ENCODE measurements at regions not wholly inside any gene's neighbourhood (a gene's known extent, or its start where the extent isn't known, plus 50 kb on each side); places are given as distances from the start of the nearest gene placed in this dataset.

DNA sequence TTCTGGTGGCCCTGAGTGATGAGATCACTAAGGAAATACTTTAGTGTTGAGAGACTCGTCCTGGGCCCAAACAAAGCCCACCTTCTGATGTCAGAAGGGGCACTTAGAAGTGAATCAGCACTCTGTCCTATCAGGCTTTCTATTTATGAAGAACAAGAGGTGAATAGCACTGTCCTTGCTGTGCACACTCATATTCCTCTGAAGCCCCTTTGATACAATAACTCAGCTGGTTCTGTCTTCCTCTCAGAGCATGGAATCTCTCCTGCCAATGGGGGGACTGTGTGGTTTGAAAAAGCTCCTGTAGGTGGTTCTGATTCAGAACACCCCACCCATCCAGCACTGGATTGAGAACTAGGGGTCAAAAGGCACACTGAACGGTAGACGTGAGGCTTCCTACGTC, 348.1 kb downstream of the ETS1 start:
- TF ChIP-seq, protein P1, sequence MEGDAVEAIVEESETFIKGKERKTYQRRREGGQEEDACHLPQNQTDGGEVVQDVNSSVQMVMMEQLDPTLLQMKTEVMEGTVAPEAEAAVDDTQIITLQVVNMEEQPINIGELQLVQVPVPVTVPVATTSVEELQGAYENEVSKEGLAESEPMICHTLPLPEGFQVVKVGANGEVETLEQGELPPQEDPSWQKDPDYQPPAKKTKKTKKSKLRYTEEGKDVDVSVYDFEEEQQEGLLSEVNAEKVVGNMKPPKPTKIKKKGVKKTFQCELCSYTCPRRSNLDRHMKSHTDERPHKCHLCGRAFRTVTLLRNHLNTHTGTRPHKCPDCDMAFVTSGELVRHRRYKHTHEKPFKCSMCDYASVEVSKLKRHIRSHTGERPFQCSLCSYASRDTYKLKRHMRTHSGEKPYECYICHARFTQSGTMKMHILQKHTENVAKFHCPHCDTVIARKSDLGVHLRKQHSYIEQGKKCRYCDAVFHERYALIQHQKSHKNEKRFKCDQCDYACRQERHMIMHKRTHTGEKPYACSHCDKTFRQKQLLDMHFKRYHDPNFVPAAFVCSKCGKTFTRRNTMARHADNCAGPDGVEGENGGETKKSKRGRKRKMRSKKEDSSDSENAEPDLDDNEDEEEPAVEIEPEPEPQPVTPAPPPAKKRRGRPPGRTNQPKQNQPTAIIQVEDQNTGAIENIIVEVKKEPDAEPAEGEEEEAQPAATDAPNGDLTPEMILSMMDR (IDR thresholded peaks at IDR 0.05) = no peak
- TF ChIP-seq POLR2A (IDR thresholded peaks at IDR 0.05; ENCODE audit: low read length) (no peak), MAZ (IDR thresholded peaks at IDR 0.05; ENCODE audit: borderline replicate concordance, low read depth, low read length) (no peak), CEBPB (IDR thresholded peaks at IDR 0.05) (no peak), CBX8 (IDR thresholded peaks at IDR 0.05) (no peak), ZFP36 (IDR thresholded peaks at IDR 0.05; ENCODE audit: borderline replicate concordance, partially characterized antibody) (no peak), SMC3 (IDR thresholded peaks at IDR 0.05) (no peak), MYC (IDR thresholded peaks at IDR 0.05; ENCODE audit: borderline replicate concordance, low read length) (no peak)
